Activated T-cell treated with anti-CD3 and anti-CD28 coated beads, Interleukin-2, amount 50 U/mL, for 24 hours (primary cell): ENCODE measurements at regions not wholly inside any gene's neighbourhood (a gene's known extent, or its start where the extent isn't known, plus 50 kb on each side); places are given as distances from the start of the nearest gene placed in this dataset.
"Not testable (repeated sequence)": the region's sequence is repeated elsewhere in the genome, so short reads cannot be mapped to it uniquely, and the experiment has no call there.

Experiments
- DNase-seq: peaks from one replicate; pipeline ENCODE4 v3.0.0-alpha.2; 2020
- H3K27ac Mint-ChIP-seq: 2 replicates; pipeline ENCODE4 v1.8.0; 2020; ENCODE audit warnings: mild to moderate bottlenecking, mixed read lengths
- H3K27me3 Mint-ChIP-seq: 2 replicates; pipeline ENCODE4 v1.8.0; 2020; ENCODE audit warnings: mixed read lengths
- H3K36me3 Mint-ChIP-seq: 2 replicates; pipeline ENCODE4 v1.8.0; 2020; ENCODE audit warnings: low read depth, mixed read lengths
- H3K4me1 Mint-ChIP-seq: 2 replicates; pipeline ENCODE4 v1.8.0; 2020; ENCODE audit warnings: low read depth, mixed read lengths
- H3K4me3 Mint-ChIP-seq: 2 replicates; pipeline ENCODE4 v1.8.0; 2020; ENCODE audit warnings: mild to moderate bottlenecking, moderate library complexity, mixed read lengths
- H3K9me3 Mint-ChIP-seq: 2 replicates; pipeline ENCODE4 v1.8.0; 2020; ENCODE audit warnings: mixed read lengths

- no peak for DNase-seq
- no peaks in the 10 kb centered on the region for H3K27me3 Mint-ChIP-seq
- H3K27ac Mint-ChIP-seq: no peak overlapping the region
- H3K4me3 Mint-ChIP-seq: no peak overlapping the region
- H3K36me3 Mint-ChIP-seq: no peaks in the 10 kb centered on the region
- H3K9me3 Mint-ChIP-seq: no peaks in the 10 kb centered on the region
- H3K4me1 Mint-ChIP-seq: no peaks in the 10 kb centered on the region
Measured at GRCh38 chr20:56769921-56770600, 141.0 kb downstream of the TFAP2C start.

- peaks cover 2% of the 10 kb centered on the region for H3K4me1 Mint-ChIP-seq
Measured at GRCh38 chr20:56773749-56774148, 144.6 kb downstream of the TFAP2C start.

GRCh38 chr20:56774873-56775272 lies 145.8 kb downstream of the TFAP2C start:
- Mint-ChIP-seq H3K36me3 (no peaks in the 10 kb centered on the region), H3K4me1 (peaks cover 3% of the 10 kb centered on the region), H3K27ac (no peak overlapping the region), H3K4me3 (no peak overlapping the region), H3K9me3 (no peaks in the 10 kb centered on the region), H3K27me3 (peaks cover 7% of the 10 kb centered on the region)
- no peak for DNase-seq

More at GRCh38 chr20:56773749-56774148, 144.6 kb downstream of the TFAP2C start:
- Mint-ChIP-seq H3K9me3 (no peaks in the 10 kb centered on the region), H3K27ac (no peak overlapping the region), H3K27me3 (peaks cover 1% of the 10 kb centered on the region), H3K4me3 (no peak overlapping the region), H3K36me3 (no peaks in the 10 kb centered on the region)
- DNase-seq: no peak

GRCh38 chr20:56776345-56776744 lies 147.2 kb downstream of the TFAP2C start:
- Mint-ChIP-seq H3K36me3 (no peaks in the 10 kb centered on the region), H3K4me3 (no peak overlapping the region), H3K4me1 (peaks cover 3% of the 10 kb centered on the region), H3K27me3 (peaks cover 16% of the 10 kb centered on the region), H3K9me3 (no peaks in the 10 kb centered on the region), H3K27ac (no peak overlapping the region)
- DNase-seq: no peak

GRCh38 chr20:56778765-56779195 lies 149.7 kb downstream of the TFAP2C start:
- Mint-ChIP-seq H3K27me3 (peaks cover 20% of the 10 kb centered on the region), H3K9me3 (no peaks in the 10 kb centered on the region), H3K4me1 (peaks cover 3% of the 10 kb centered on the region), H3K36me3 (no peaks in the 10 kb centered on the region), H3K4me3 (no peak overlapping the region), H3K27ac (no peak overlapping the region)
- DNase-seq: no peak

- Mint-ChIP-seq H3K9me3 (no peaks in the 10 kb centered on the region), H3K27ac (no peak overlapping the region), H3K27me3 (peaks cover 20% of the 10 kb centered on the region), H3K36me3 (no peaks in the 10 kb centered on the region), H3K4me1 (peaks cover 3% of the 10 kb centered on the region), H3K4me3 (no peak overlapping the region)
- DNase-seq: no peak
Measured at GRCh38 chr20:56779452-56780143, 150.5 kb downstream of the TFAP2C start.

- H3K27me3 Mint-ChIP-seq: peaks cover 20% of the 10 kb centered on the region
- H3K4me1 Mint-ChIP-seq: peaks cover 3% of the 10 kb centered on the region
- no peak overlapping the region for H3K4me3 Mint-ChIP-seq
- H3K9me3 Mint-ChIP-seq: no peaks in the 10 kb centered on the region
- H3K27ac Mint-ChIP-seq: no peak overlapping the region
- no peak for DNase-seq
- no peaks in the 10 kb centered on the region for H3K36me3 Mint-ChIP-seq
Measured at GRCh38 chr20:56780266-56780665, 151.2 kb downstream of the TFAP2C start.

GRCh38 chr20:56781108-56781739 lies 152.1 kb downstream of the TFAP2C start:
- H3K27me3 Mint-ChIP-seq: peaks cover 20% of the 10 kb centered on the region
- H3K9me3 Mint-ChIP-seq: no peaks in the 10 kb centered on the region

GRCh38 chr20:56781987-56782560 lies 153.0 kb downstream of the TFAP2C start:
- not testable (repeated sequence) for H3K4me3 Mint-ChIP-seq, H3K36me3 Mint-ChIP-seq, H3K27ac Mint-ChIP-seq, H3K4me1 Mint-ChIP-seq, DNase-seq, H3K9me3 Mint-ChIP-seq
- H3K27me3 Mint-ChIP-seq: peaks cover 20% of the 10 kb centered on the region

More at GRCh38 chr20:56781108-56781739, 152.1 kb downstream of the TFAP2C start:
- DNase-seq: no peak
- Mint-ChIP-seq H3K36me3 (no peaks in the 10 kb centered on the region), H3K27ac (no peak overlapping the region), H3K4me3 (no peak overlapping the region), H3K4me1 (peaks cover 3% of the 10 kb centered on the region)

GRCh38 chr20:56782814-56783213 lies 153.7 kb downstream of the TFAP2C start:
- not testable (repeated sequence) for H3K36me3 Mint-ChIP-seq, H3K27ac Mint-ChIP-seq, H3K4me3 Mint-ChIP-seq, DNase-seq, H3K9me3 Mint-ChIP-seq, H3K4me1 Mint-ChIP-seq
- peaks cover 20% of the 10 kb centered on the region for H3K27me3 Mint-ChIP-seq

GRCh38 chr20:56783826-56784225 lies 154.7 kb downstream of the TFAP2C start:
- Mint-ChIP-seq H3K36me3 (no peaks in the 10 kb centered on the region), H3K4me3 (no peak overlapping the region), H3K27ac (no peak overlapping the region), H3K27me3 (peaks cover 18% of the 10 kb centered on the region), H3K4me1 (peaks cover under 1% of the 10 kb centered on the region), H3K9me3 (no peaks in the 10 kb centered on the region)
- DNase-seq: no peak

- Mint-ChIP-seq H3K27ac (no peak overlapping the region), H3K4me1 (no peaks in the 10 kb centered on the region), H3K36me3 (no peaks in the 10 kb centered on the region), H3K4me3 (no peak overlapping the region), H3K27me3 (peaks cover 3% of the 10 kb centered on the region), H3K9me3 (no peaks in the 10 kb centered on the region)
- DNase-seq: no peak
Measured at GRCh38 chr20:56786503-56786902, 157.4 kb downstream of the TFAP2C start.

GRCh38 chr20:56788041-56788670 lies 159.1 kb downstream of the TFAP2C start:
- Mint-ChIP-seq H3K27me3 (no peaks in the 10 kb centered on the region), H3K27ac (no peak overlapping the region), H3K4me1 (no peaks in the 10 kb centered on the region), H3K36me3 (no peaks in the 10 kb centered on the region), H3K9me3 (no peaks in the 10 kb centered on the region), H3K4me3 (no peak overlapping the region)
- no peak for DNase-seq
